Bronchial epithelial cell (primary cell): ENCODE measurements at regions not wholly inside any gene's neighbourhood (a gene's known extent, or its start where the extent isn't known, plus 50 kb on each side); places are given as distances from the start of the nearest gene placed in this dataset.
A peak's percentile ranks its signal among the peaks of the same experiment; 100 is the strongest.

Source experiments
- DNase-seq: peaks from one replicate; pipeline ENCODE4 v3.0.0-alpha.2; 2010; ENCODE audit warnings: low read depth
- FAIRE-seq: peaks from 2 replicates; lab custom pipeline; 2011; peaks lifted over from hg19 to GRCh38; lab: Jason Lieb, UNC
- H3K27me3 ChIP-seq: 2 replicates; pipeline ENCODE4 v1.5.1; 2011; ENCODE audit warnings: low read length; ENCODE audit not compliant: control insufficient read depth, insufficient read depth
- H3K36me3 ChIP-seq: 2 replicates; pipeline ENCODE4 v1.5.1; 2011; ENCODE audit warnings: low read length; ENCODE audit not compliant: control insufficient read depth, insufficient read depth
- H3K4me3 ChIP-seq: 2 replicates; pipeline ENCODE4 v1.5.1; 2011; ENCODE audit warnings: mild to moderate bottlenecking, low read depth, low read length, control low read depth
- TF ChIP-seq, protein P1 (sequence below): IDR thresholded peaks from 2 replicates; pipeline ENCODE4 v1.5.1; 2011; ENCODE audit warnings: mild to moderate bottlenecking, moderate library complexity, low read length, control low read depth, inconsistent platforms; ENCODE audit not compliant: insufficient read depth, severe bottlenecking

DNA sequence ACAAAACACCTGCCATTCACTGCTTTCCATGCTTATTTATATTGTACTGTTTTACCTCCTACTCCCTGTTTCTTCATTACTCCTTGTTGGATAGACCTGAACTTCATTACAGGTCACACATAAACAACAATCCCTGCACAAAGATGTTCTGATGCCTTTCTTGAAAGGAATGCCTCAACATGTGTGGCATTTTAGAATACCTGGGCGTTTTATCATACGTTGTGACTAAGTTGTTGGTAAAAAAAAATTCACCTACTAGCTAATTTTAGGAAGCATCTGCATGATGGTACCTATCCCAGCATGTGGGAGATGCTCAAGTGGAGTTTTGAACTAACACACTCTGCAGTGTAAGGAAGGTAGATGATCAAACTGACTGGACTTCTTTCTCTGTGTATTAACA lies 604.1 kb downstream of the TAF11L14 start:
- DNase-seq: peak; percentile 67
- no peak for FAIRE-seq

DNA sequence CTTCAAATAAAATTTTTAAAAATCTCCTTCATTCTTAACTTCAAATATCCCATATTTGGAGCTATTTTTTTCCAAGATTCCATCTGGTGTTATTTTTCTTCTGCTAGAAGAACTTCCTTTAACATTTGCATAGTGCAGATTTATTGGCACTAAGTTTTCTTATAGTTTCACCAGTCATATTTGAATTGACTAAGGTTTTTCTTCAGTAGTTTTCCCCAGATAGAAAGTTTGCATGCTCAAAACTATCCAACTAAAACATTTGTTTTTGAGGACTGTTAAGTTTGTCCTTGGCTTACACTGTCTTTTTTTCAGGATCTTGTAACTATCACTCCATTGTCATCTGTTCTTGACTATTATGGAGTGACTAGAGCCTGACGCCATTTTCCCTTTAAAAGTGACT lies 606.7 kb downstream of the TAF11L14 start:
- FAIRE-seq (no peak), DNase-seq (no peak)
- H3K27me3 ChIP-seq: no peaks in the 10 kb centered on the region
- H3K36me3 ChIP-seq: no peaks in the 10 kb centered on the region
- H3K4me3 ChIP-seq: no peak overlapping the region
- TF ChIP-seq, protein P1, sequence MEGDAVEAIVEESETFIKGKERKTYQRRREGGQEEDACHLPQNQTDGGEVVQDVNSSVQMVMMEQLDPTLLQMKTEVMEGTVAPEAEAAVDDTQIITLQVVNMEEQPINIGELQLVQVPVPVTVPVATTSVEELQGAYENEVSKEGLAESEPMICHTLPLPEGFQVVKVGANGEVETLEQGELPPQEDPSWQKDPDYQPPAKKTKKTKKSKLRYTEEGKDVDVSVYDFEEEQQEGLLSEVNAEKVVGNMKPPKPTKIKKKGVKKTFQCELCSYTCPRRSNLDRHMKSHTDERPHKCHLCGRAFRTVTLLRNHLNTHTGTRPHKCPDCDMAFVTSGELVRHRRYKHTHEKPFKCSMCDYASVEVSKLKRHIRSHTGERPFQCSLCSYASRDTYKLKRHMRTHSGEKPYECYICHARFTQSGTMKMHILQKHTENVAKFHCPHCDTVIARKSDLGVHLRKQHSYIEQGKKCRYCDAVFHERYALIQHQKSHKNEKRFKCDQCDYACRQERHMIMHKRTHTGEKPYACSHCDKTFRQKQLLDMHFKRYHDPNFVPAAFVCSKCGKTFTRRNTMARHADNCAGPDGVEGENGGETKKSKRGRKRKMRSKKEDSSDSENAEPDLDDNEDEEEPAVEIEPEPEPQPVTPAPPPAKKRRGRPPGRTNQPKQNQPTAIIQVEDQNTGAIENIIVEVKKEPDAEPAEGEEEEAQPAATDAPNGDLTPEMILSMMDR: no peak

More for the DNA sequence above, 604.1 kb downstream of the TAF11L14 start:
- no peaks in the 10 kb centered on the region for H3K36me3 ChIP-seq
- no peaks in the 10 kb centered on the region for H3K27me3 ChIP-seq
- no peak overlapping the region for H3K4me3 ChIP-seq
- TF ChIP-seq, protein P1: no peak

DNA sequence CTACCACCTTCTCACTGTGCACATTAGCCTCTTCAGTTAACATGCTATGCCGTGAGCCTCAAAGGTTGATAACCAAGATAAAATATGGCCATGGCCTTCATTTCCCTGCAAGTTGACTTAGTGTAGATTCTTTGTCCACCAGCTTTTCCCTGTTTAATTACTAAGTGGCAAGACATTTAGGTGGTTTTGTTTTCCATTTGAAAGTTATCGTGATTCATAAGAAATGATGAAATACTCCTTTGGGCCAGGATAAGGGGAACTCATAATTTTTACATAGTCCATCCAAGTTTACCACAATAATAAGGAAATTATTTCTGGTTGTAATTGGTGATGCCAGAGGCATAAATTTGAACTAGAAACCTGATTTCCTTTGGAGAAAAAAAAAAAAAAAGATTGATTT lies 609.6 kb downstream of the TAF11L14 start:
- no peak for FAIRE-seq
- Histone ChIP-seq H3K27me3 (no peaks in the 10 kb centered on the region), H3K4me3 (no peak overlapping the region), H3K36me3 (no peaks in the 10 kb centered on the region)
- peak; percentile 5 for DNase-seq
- TF ChIP-seq, protein P1: no peak

DNA sequence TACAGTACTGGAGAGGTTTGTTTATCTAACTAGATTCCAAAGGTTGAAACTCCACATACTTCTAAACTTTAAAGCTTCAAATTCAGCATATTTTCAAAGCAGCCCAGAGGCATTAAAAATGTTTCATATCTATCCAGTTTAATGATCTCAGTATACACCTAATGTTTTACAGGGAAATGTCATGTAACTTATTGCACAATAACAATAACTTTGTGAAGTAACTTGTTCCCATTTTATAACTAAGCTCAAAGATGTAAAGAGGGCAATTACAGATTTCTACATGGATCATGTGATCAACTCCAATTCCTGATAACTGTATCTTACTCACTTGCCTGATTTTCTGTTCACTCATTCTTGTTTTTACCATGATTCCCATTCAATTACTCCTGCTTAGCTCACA lies 610.0 kb downstream of the TAF11L14 start:
- FAIRE-seq (no peak), DNase-seq (peak; percentile 3)
- Histone ChIP-seq H3K27me3 (no peaks in the 10 kb centered on the region), H3K4me3 (no peak overlapping the region), H3K36me3 (no peaks in the 10 kb centered on the region)
- TF ChIP-seq, protein P1: no peak

DNA sequence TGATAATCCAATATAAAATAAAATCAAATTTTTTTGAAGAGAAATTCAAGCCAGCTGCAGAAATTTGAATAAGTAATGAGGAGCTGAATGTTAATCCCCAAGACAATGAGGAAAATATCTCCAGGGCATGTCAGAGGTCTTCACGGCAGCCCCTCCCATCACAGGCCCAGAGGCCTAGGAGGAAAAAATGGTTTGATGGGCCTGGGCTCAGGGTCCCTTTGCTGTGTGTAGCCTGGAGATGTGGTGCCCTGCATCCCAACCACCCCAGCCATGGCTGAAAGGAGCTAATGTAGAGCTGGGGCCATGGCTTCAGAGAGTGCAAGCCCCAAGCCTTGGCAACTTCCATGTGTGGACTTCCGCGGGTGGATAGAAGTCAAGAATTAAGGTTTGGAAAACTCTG lies 618.3 kb downstream of the TAF11L14 start:
- Histone ChIP-seq H3K27me3 (no peaks in the 10 kb centered on the region), H3K4me3 (no peak overlapping the region), H3K36me3 (no peaks in the 10 kb centered on the region)
- FAIRE-seq (no peak), DNase-seq (no peak)
- TF ChIP-seq, protein P1: no peak
